ENCODE measurements at regions not wholly inside any gene's neighbourhood (a gene's known extent, or its start where the extent isn't known, plus 50 kb on each side); places are given as distances from the start of the nearest gene placed in this dataset.

DNA sequence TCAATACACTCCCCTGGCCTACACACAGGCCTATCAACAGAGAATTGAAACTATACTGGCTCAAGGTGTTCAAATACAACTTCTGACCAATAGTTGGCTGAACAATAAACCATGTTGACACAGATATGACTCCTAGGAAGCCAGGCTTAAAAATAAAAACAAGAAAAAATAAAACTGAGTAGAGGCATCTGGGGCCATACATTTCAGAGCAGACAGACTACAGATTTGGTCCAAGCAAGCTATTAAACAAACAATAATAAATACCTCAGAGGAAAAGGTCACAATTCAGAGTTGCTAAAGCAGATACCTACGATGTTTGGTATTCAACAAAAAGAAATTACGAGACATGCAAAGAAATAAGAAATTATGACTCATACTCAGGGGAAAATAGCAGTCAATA lies 132.8 kb upstream of the ACVR2A start:
- TF ChIP-seq, protein P1, sequence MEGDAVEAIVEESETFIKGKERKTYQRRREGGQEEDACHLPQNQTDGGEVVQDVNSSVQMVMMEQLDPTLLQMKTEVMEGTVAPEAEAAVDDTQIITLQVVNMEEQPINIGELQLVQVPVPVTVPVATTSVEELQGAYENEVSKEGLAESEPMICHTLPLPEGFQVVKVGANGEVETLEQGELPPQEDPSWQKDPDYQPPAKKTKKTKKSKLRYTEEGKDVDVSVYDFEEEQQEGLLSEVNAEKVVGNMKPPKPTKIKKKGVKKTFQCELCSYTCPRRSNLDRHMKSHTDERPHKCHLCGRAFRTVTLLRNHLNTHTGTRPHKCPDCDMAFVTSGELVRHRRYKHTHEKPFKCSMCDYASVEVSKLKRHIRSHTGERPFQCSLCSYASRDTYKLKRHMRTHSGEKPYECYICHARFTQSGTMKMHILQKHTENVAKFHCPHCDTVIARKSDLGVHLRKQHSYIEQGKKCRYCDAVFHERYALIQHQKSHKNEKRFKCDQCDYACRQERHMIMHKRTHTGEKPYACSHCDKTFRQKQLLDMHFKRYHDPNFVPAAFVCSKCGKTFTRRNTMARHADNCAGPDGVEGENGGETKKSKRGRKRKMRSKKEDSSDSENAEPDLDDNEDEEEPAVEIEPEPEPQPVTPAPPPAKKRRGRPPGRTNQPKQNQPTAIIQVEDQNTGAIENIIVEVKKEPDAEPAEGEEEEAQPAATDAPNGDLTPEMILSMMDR (IDR thresholded peaks at IDR 0.05): no peak
- TF ChIP-seq POLR2A (IDR thresholded peaks at IDR 0.05) (no peak), EP300 (IDR thresholded peaks at IDR 0.05) (no peak)
